IMR-90 (cell line): ENCODE measurements at regions not wholly inside any gene's neighbourhood (a gene's known extent, or its start where the extent isn't known, plus 50 kb on each side); places are given as distances from the start of the nearest gene placed in this dataset.
"Not testable (repeated sequence)": the region's sequence is repeated elsewhere in the genome, so short reads cannot be mapped to it uniquely, and the experiment has no call there.

Experiments used
- ATAC-seq: fragments of 200-7000 bp; cut with Tn5 transposase; 2 replicates; pipeline ENCODE4 v1.9.1; 2020; ENCODE audit warnings: low read depth, mild to moderate bottlenecking, moderate library complexity
- BruUV-seq: library from RNA; stranded (reverse); fragments of 400-500 nt; replicated peaks from 2 replicates; lab custom pipeline; 2021; lab: Mats Ljungman, UMichigan
- CTCF ChIA-PET: fragments of 300-600 bp; formaldehyde crosslinking; extraction: SDS; loops from one replicate; lab custom pipeline; 2021; ENCODE audit warnings: antibody characterized with exemption; lab: Yijun Ruan, JAX
- POLR2A ChIA-PET: fragments of 300-600 bp; sonication (Branson Sonifier 250); formaldehyde crosslinking; loops from one replicate; lab custom pipeline; 2022; ENCODE audit warnings: antibody characterized with exemption; ENCODE audit not compliant: unreplicated experiment; lab: Charles Lee
- DNase-seq: peaks from one replicate; pipeline ENCODE4 v3.0.0; 2013
- H2AFZ ChIP-seq: replicated peaks from 2 replicates; pipeline ENCODE3; 2013; ENCODE audit warnings: low read length, mild to moderate bottlenecking; ENCODE audit not compliant: poor library complexity
- H2AK5ac ChIP-seq: 2 replicates; pipeline ENCODE4 v1.6.1; 2013; ENCODE audit warnings: low read depth, low read length, inconsistent platforms
- H2AK9ac ChIP-seq: replicated peaks from 2 replicates; pipeline ENCODE3; 2013; ENCODE audit warnings: mild to moderate bottlenecking, low read depth, low read length, moderate library complexity; ENCODE audit not compliant: poor library complexity
- H2BK120ac ChIP-seq: 2 replicates; pipeline ENCODE4 v1.6.1; 2013; ENCODE audit warnings: low read depth, low read length, inconsistent platforms
- H2BK15ac ChIP-seq: 3 replicates; pipeline ENCODE4 v1.6.1; 2013; ENCODE audit warnings: low read depth, low read length, inconsistent platforms
- H2BK20ac ChIP-seq: 2 replicates; pipeline ENCODE4 v1.6.1; 2013; ENCODE audit warnings: low read depth, mild to moderate bottlenecking, inconsistent platforms, low read length, moderate library complexity
- H2BK5ac ChIP-seq: 2 replicates; pipeline ENCODE4 v1.6.1; 2013; ENCODE audit warnings: mild to moderate bottlenecking, low read depth, low read length, inconsistent platforms; ENCODE audit not compliant: poor library complexity, severe bottlenecking
- H3K14ac ChIP-seq: replicated peaks from 2 replicates; pipeline ENCODE4 v1.6.1; 2013; ENCODE audit warnings: low read depth, low read length, inconsistent platforms
- H3K18ac ChIP-seq: 2 replicates; pipeline ENCODE4 v1.6.1; 2013; ENCODE audit warnings: low read depth, low read length, control low read depth
- H3K23ac ChIP-seq: 2 replicates; pipeline ENCODE4 v1.6.1; 2013; ENCODE audit warnings: low read depth, low read length, inconsistent platforms
- H3K27ac ChIP-seq: 2 replicates; pipeline ENCODE4 v1.5.1; 2013; ENCODE audit warnings: mild to moderate bottlenecking, control low read depth, low read length; ENCODE audit not compliant: insufficient read depth
- H3K27me3 ChIP-seq: 2 replicates; pipeline ENCODE4 v1.6.1; 2013; ENCODE audit warnings: low read length; ENCODE audit not compliant: control insufficient read depth, insufficient read depth
- H3K36me3 ChIP-seq: 2 replicates; pipeline ENCODE4 v1.6.1; 2013; ENCODE audit warnings: low read length, mixed read lengths; ENCODE audit not compliant: control insufficient read depth, insufficient read depth
- H3K4ac ChIP-seq: 2 replicates; pipeline ENCODE4 v1.6.1; 2013; ENCODE audit warnings: low read depth, low read length, inconsistent platforms
- H3K4me1 ChIP-seq: 2 replicates; pipeline ENCODE4 v1.6.1; 2013; ENCODE audit warnings: low read length, mixed read lengths; ENCODE audit not compliant: control insufficient read depth, insufficient read depth
- H3K4me2 ChIP-seq: 2 replicates; pipeline ENCODE4 v1.6.1; 2013; ENCODE audit warnings: low read depth, mild to moderate bottlenecking, control low read depth, low read length, moderate library complexity
- H3K4me3 ChIP-seq: 2 replicates; pipeline ENCODE4 v1.5.1; 2013; ENCODE audit warnings: low read depth, mild to moderate bottlenecking, control low read depth, low read length, moderate library complexity; ENCODE audit not compliant: insufficient read depth
- H3K56ac ChIP-seq: 2 replicates; pipeline ENCODE4 v1.6.1; 2013; ENCODE audit warnings: low read length, inconsistent platforms; ENCODE audit not compliant: insufficient read depth; ENCODE audit errors: extremely low read depth
- H3K79me1 ChIP-seq, 2 experiments: 2 replicates each; pipeline ENCODE4 v1.6.1; 2013; ENCODE audit warnings: low read length in 2 of 2, inconsistent platforms in 1 of 2, low read depth in 1 of 2
- H3K9ac ChIP-seq: 2 replicates; pipeline ENCODE4 v1.6.1; 2013; ENCODE audit warnings: low read depth, low read length, control low read depth
- H3K9me1 ChIP-seq: 2 replicates; pipeline ENCODE4 v1.6.1; 2013; ENCODE audit warnings: low read length, inconsistent platforms; ENCODE audit not compliant: insufficient read depth
- H3K9me3 ChIP-seq: 2 replicates; pipeline ENCODE4 v1.6.1; 2013; ENCODE audit warnings: low read length; ENCODE audit not compliant: control insufficient read depth, insufficient read depth
- H4K20me1 ChIP-seq: 2 replicates; pipeline ENCODE4 v1.6.1; 2013; ENCODE audit warnings: low read length, inconsistent platforms; ENCODE audit not compliant: insufficient read depth
- H4K5ac ChIP-seq: 2 replicates; pipeline ENCODE4 v1.6.1; 2013; ENCODE audit warnings: mild to moderate bottlenecking, low read depth, low read length, control low read depth
- H4K8ac ChIP-seq, 2 experiments: 2 replicates each; pipeline ENCODE4 v1.6.1; 2013; ENCODE audit warnings: low read depth in 2 of 2, low read length in 2 of 2, control low read depth in 1 of 2, inconsistent platforms in 1 of 2
- H4K91ac ChIP-seq: 2 replicates; pipeline ENCODE4 v1.6.1; 2013; ENCODE audit warnings: low read depth, low read length, inconsistent platforms; ENCODE audit not compliant: insufficient read depth
- WGBS, 2 experiments: methylation state at CpG; one replicate each; pipeline versions ENCODE4 v1.1.5 to v1.1.7; 2013; ENCODE audit warnings: missing lambda C conversion rate in 2 of 2; ENCODE audit not compliant: insufficient read length in 1 of 2; ENCODE audit errors: extremely low coverage in 2 of 2; 5-methylcytosine and 5-hydroxymethylcytosine counted together
- dilution Hi-C: fragments of 300-500 bp; cut with HindIII; formaldehyde crosslinking; loops from one replicate; pipeline ENCODE4 v1.14.3; 2018; ENCODE audit warnings: low sequenced_read_pairs; ENCODE audit not compliant: unreplicated experiment
- in situ Hi-C: fragments of 300-500 bp; cut with MboI; formaldehyde crosslinking; loops from 3 replicates; pipeline ENCODE4 v1.14.3; 2019; ENCODE audit warnings: low sequenced_read_pairs, inconsistent platforms, mixed read lengths
- intact Hi-C: fragments of 100-400 bp; cut with micrococcal nuclease; formaldehyde crosslinking; loops from 2 replicates; pipeline ENCODE4 v1.10.0; 2022

- H3K27ac ChIP-seq, H3K9me3 ChIP-seq, POLR2A ChIA-PET, H4K8ac ChIP-seq, H2BK15ac ChIP-seq, DNase-seq, H2AK5ac ChIP-seq, H3K4ac ChIP-seq, H3K9ac ChIP-seq, H3K18ac ChIP-seq, in situ Hi-C loops, H3K23ac ChIP-seq, H2BK120ac ChIP-seq, H2AFZ ChIP-seq, intact Hi-C loops, H4K5ac ChIP-seq, H2BK20ac ChIP-seq, H3K4me3 ChIP-seq, H3K4me2 ChIP-seq, dilution Hi-C loops, CTCF ChIA-PET, H3K14ac ChIP-seq, H3K27me3 ChIP-seq, H3K79me1 ChIP-seq, H3K9me1 ChIP-seq, H3K36me3 ChIP-seq, H2BK5ac ChIP-seq, H3K4me1 ChIP-seq, H4K20me1 ChIP-seq, H2AK9ac ChIP-seq, H4K91ac ChIP-seq, H3K56ac ChIP-seq, BruUV-seq: not testable (repeated sequence)
- WGBS, 2 experiments = no CpG with 5 or more reads among the region's 2 CpGs
- ATAC-seq = peak; percentile 40
These were observed 409.5 kb downstream of the OR4F29 start for GRCh38 chr1:41965-42466.

- H4K91ac ChIP-seq, H4K20me1 ChIP-seq, dilution Hi-C loops, H3K23ac ChIP-seq, BruUV-seq, H3K36me3 ChIP-seq, H2BK20ac ChIP-seq, H3K9ac ChIP-seq, H2AFZ ChIP-seq, H3K4me1 ChIP-seq, H3K9me1 ChIP-seq, H3K4me2 ChIP-seq, H3K27me3 ChIP-seq, H2BK15ac ChIP-seq, H2AK5ac ChIP-seq, H3K14ac ChIP-seq, H2BK120ac ChIP-seq, H2AK9ac ChIP-seq, ATAC-seq, H2BK5ac ChIP-seq, H3K9me3 ChIP-seq, POLR2A ChIA-PET, H3K79me1 ChIP-seq, in situ Hi-C loops, DNase-seq, H3K4me3 ChIP-seq, H3K27ac ChIP-seq, H4K5ac ChIP-seq, H3K18ac ChIP-seq, intact Hi-C loops, H3K4ac ChIP-seq, CTCF ChIA-PET, H3K56ac ChIP-seq, H4K8ac ChIP-seq: not testable (repeated sequence)
These were observed 410.3 kb downstream of the OR4F29 start for GRCh38 chr1:41197-41596.
